Islet precursor cell (in vitro differentiated cells): ENCODE measurements at regions not wholly inside any gene's neighbourhood (a gene's known extent, or its start where the extent isn't known, plus 50 kb on each side); places are given as distances from the start of the nearest gene placed in this dataset.
"Not testable (repeated sequence)": the region's sequence is repeated elsewhere in the genome, so short reads cannot be mapped to it uniquely, and the experiment has no call there.

ENCODE experiments used
- DNase-seq: peaks from one replicate; pipeline ENCODE4 v3.0.0-alpha.2; 2018

GRCh38 chr9:3658964-3659363, 133.2 kb upstream of the RFX3 start:
- no peak for DNase-seq

GRCh38 chr9:3656224-3656623, 130.4 kb upstream of the RFX3 start:
- DNase-seq: no peak

GRCh38 chr9:3650994-3651622, 125.3 kb upstream of the RFX3 start:
- DNase-seq: no peak

GRCh38 chr9:3648722-3649246, 123.0 kb upstream of the RFX3 start:
- DNase-seq: no peak

- DNase-seq: no peak
These were observed 122.5 kb upstream of the RFX3 start for GRCh38 chr9:3648266-3648665.

GRCh38 chr9:3647652-3648051, 121.9 kb upstream of the RFX3 start:
- DNase-seq: no peak

GRCh38 chr9:3646226-3646625, 120.4 kb upstream of the RFX3 start:
- DNase-seq: no peak

- not testable (repeated sequence) for DNase-seq
These were observed 116.3 kb upstream of the RFX3 start for GRCh38 chr9:3642075-3642474.

- DNase-seq: no peak
These were observed 103.7 kb upstream of the RFX3 start for GRCh38 chr9:3629495-3629894.

GRCh38 chr9:3628239-3628638, 102.4 kb upstream of the RFX3 start:
- no peak for DNase-seq

- no peak for DNase-seq
These were observed 82.2 kb upstream of the RFX3 start for GRCh38 chr9:3608011-3608410.

GRCh38 chr9:3600672-3601071, 74.9 kb upstream of the RFX3 start:
- no peak for DNase-seq

- no peak for DNase-seq
These were observed 72.0 kb upstream of the RFX3 start for GRCh38 chr9:3597792-3598191.

- DNase-seq: no peak
These were observed 60.3 kb upstream of the RFX3 start for GRCh38 chr9:3586066-3586465.

- no peak for DNase-seq
These were observed 59.8 kb upstream of the RFX3 start for GRCh38 chr9:3585606-3586005.

GRCh38 chr9:3578786-3579185, 53.0 kb upstream of the RFX3 start:
- no peak for DNase-seq

GRCh38 chr9:3576328-3576727, 50.5 kb upstream of the RFX3 start:
- DNase-seq: no peak

- DNase-seq: no peak
These were observed 50.0 kb upstream of the RFX3 start for GRCh38 chr9:3575821-3576220.
